CD4-positive, alpha-beta T cell treated with Interleukin-4 for 4 hours (primary cell): ENCODE measurements at regions not wholly inside any gene's neighbourhood (a gene's known extent, or its start where the extent isn't known, plus 50 kb on each side); places are given as distances from the start of the nearest gene placed in this dataset.

Experiments used
- DNase-seq: peaks from one replicate; pipeline ENCODE4 v3.0.0-alpha.2; 2020

DNA sequence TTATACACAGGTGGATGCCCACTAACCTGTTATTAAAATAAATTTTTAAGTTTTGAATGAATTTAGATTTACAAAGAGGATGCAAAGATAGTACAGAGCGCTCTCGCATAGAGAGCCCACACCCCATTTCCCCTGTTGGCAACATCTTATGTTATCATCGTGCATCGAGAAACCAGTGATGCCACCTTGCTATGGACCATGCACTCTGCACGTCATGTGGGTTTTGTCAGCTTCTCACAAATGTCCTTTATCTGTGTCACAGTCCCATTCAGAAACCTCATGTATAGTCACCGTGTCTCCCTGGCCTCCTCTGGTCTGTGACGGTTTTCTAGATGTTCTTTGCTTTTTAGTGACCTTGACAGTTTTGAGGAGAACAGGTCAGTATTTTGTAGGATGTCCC is 60.0 kb downstream of the ING1 start:
- no peak for DNase-seq

GRCh38 chr13:110774051-110774450 is 60.6 kb downstream of the ING1 start:
- DNase-seq = no peak

GRCh38 chr13:110774490-110774889 is 61.0 kb downstream of the ING1 start:
- DNase-seq = no peak

- DNase-seq = no peak
These were observed 62.1 kb downstream of the ING1 start for GRCh38 chr13:110775576-110775975.

DNA sequence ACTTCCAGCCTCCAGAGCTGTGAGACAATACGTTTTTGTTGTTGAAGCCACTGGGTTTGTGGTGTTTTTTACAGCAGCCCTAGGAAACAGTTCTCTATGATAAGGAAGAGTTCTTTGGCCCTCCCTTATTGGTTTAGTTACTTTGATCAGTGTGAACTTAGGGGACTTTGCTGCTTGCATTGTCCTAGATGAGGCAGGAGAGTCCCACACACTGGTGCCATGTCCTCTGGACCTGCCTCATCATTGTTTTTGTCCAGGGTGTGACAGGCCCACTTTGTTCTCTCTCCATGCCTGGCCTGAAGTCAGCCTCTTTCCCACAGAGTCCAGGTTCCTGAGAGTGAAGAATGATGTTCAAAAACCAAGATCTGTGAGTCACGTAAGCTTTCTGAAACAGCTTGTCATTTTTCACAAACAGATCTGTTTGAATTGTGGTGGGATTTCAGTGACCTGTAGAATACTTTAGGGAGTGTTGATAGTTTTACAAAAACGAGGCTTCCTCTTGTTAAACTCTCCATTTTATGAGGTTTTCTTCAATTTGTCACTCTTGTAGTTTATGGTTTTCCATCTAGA is 63.8 kb downstream of the ING1 start:
- DNase-seq = no peak

GRCh38 chr13:110779022-110779421 is 65.5 kb downstream of the ING1 start:
- DNase-seq = no peak

DNA sequence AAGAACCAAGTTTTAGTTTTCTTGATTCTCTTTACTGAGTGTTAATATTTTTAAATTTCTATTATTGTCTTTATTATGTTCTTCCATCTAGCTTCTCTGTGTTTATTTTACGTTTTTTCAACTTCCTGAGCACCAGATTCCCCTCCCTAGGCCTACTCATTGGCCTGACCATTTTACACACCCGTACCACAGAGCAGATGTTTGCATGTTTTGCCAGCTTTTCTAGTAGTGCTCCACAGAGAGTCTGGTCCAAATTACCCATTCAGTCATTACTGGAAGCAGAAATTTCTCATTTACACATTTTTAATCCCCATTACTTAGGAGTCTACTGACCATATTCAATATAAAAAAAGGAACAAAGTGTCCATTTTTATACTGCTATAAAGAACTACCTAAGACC is 66.9 kb downstream of the ING1 start:
- no peak for DNase-seq

- no peak for DNase-seq
These were observed 68.7 kb downstream of the ING1 start for GRCh38 chr13:110782185-110782584.

DNA sequence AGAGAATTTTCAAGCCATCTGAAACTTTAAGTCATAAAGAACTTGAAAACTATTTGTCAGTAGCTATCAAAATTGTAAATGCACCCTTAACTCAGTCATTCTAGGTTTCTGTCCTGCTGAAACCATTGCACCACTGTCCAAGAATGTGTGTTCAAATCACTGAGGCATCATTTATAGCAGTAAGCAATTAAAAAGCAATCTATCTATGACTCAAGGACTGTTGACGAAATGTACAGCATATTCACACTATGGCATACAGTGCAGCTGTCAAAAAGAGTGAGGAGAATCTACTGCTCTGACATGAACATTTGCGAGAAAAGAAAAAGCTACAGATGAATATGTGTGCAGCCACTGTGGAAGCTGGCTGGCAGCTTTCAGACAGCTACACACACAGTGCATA is 71.2 kb downstream of the ING1 start:
- DNase-seq = no peak

GRCh38 chr13:110788778-110789177 is 75.3 kb downstream of the ING1 start:
- no peak for DNase-seq

- no peak for DNase-seq
These were observed 76.4 kb downstream of the ING1 start for GRCh38 chr13:110789871-110790270.

- no peak for DNase-seq
These were observed 76.9 kb downstream of the ING1 start for GRCh38 chr13:110790371-110790770.

DNA sequence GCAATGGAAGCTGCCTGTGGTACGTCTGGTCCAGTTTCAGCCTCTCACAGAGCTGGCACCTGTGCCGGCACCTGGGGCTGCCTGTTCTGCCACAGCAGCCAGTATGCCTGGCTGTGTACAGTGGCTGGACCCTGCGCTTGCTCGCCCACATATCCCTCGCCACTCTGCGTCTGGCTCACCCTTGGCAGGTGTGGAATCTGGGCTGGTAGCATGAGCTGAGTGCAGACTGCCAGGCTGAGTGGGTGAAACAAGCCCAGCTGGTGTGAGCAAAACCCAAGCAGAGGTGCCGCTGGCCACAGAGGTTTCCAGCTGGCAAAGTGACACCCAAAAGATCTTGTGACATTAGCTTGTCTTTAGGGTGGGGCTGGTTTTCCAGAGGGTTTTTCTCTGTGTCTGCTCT is 80.7 kb downstream of the ING1 start:
- no peak for DNase-seq

DNA sequence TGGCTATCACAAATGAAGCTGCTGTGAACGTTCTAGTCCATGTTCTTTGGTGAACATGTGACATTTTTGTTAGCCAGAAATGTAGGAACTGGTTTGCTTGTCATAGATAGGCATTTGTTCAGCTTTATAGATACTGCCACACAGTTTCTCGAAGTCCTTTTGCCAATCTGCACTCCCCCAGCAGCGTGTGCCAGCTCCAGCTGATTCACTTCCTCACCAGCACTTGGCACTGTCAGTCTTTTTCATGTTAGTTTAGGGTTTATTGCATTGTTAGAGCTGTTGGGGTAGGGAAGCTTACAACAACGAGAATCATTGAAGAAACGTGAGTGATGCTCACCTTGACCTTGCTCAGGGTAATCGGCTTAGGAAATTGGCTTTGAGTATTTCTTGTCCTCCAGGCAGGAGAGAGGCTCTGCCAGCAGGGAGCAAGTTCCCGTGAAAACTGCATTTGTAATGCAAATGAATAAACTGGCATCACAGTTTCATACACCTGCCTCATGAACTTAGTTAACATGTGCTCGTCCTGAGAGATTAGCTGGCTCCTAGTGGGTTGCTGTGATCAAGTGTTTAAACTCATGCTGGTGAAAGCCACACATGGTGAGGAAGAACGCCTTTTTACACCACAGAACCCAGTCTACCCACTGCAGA is 83.9 kb downstream of the ING1 start:
- no peak for DNase-seq

DNA sequence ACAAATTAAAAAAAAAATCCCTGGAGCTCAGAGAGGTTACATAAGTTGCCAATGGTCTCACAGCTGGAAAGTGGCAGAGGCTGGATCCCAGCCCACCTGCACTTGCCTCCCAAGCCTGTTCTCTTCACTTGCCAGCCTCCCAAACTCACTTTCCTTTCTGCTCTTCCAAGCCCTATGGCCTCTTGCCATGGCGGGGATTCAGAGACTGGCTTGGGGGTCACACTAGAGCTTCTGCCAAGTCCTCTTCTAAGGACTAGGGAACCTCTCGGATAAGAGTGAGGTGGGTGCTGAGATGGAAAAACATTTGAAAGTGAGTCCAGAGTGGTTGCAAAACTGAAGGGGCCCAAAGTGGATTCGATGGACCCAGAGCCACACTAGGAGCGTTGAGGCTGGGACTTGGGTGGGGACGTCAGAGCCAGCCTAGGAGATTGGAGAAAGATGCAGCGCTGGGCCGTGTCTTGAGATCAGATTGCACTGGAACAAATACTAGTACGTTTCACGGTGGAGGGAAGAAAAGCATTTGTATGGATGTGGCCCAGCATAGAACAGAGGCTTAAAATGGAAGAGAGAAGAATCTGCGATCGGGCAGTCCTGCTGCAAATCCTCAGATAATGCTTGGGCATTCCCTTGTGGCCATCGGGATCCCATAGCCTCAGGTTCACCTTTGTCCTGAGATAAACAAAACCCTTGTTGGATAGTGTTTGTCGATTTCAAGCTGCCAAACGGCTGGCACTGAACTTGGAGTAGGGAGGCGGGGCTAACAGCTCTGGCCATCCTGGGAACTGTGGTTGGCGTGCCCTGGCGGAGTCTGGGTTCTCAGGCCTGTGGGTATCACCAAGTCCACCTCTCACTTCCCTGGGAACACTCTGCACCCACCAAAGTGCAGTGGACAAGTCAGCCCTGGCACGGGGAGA is 84.8 kb downstream of the ING1 start:
- DNase-seq = no peak

DNA sequence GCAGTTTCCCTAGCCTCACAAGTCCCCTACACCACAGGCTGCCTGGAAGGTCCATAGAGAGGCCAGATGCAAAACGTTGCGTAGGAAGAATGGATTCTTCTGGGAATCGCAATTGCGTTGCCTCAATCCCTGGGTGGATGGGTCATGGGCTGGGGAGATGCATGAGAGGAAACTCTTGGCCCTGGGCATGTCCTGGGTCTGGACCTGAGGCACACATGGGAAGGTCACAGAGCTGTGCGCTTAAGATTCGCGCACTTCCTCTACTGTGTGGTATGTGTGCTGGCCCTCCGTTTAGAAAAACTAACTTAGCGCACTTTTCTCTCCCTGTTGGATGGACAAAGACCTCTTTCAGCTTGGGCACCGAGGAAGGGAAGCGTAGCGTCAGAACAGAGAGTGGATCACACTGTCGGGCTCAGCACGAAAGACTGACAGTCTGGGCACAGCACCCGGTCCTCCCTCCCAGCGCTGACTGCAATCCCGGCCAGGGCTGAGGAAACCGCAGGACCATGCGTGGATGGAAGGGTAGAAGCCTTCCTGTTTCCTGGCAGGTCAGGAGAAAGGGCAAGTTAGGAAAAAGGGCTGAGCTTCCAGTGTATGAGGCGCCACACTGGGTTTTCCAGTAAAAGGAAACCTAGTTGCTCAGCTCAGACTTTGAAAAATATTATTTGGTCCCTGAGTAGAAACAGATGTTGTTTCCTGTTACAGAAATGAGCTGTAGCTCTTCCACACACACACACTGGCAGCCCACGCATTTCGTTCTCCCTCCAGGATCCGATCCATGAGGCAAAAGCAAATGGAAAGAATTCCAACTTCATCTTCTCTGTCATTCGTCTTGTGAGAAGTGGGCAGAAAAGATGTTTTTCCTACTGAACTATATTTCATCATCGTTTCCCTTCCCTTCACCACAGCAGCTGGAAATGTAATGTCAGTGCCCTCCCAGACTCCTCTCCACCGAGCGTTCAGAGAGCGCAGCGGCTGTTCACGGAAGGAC is 86.0 kb downstream of the ING1 start:
- no peak for DNase-seq

GRCh38 chr13:110801044-110801443 is 87.5 kb downstream of the ING1 start:
- DNase-seq = no peak

DNA sequence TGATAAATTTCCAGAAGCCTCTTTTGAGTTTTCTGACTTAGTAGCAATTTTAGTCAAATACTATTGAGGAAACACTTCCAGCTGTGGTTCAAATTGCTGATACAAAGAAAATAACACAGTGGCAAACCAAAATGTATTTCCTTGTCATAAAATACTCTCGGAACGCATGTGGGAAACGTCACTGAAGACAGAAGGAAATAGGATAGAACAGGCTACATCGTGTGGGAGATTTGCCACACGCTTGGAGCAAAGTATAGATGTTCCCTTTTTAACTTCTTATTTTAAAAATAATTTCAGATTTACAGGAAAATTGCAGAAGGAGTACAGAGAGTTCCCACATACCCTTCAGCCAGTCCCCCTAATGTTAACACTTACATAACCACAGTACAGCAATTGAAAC is 88.8 kb downstream of the ING1 start:
- DNase-seq = no peak

DNA sequence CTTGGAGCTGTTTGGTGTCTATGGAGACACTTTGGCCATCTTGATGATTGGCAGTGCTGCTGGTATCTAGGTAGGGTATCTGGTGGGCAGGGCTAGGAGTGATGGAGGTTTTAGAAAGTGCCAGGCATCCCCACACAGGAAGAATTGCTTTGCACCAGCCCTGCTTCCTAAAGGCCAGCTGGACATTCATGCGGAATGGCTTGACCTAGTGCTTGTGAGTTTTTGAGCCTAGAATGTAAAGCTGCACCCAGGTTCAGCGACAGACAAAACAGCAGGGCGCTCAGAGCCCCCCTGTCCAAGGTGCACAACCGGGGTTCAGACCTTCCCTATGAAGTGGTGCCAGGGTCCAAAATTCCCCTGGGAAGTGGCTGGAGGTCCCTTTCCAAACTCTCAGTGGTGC is 93.1 kb downstream of the ING1 start:
- no peak for DNase-seq

- no peak for DNase-seq
These were observed 94.0 kb downstream of the ING1 start for GRCh38 chr13:110807546-110807945.

- DNase-seq = no peak
These were observed 94.6 kb downstream of the ING1 start for GRCh38 chr13:110808138-110808537.

- no peak for DNase-seq
These were observed 96.5 kb downstream of the ING1 start for GRCh38 chr13:110809871-110810486.
